HepG2 (cell line): ENCODE measurements at regions not wholly inside any gene's neighbourhood (a gene's known extent, or its start where the extent isn't known, plus 50 kb on each side); places are given as distances from the start of the nearest gene placed in this dataset.

Experiments used
- BORCS8-MEF2B ChIP-seq: sonication (generic); formaldehyde crosslinking; IDR thresholded peaks from 2 replicates; pipeline ENCODE4 v1.8.0; 2022; ENCODE audit warnings: mild to moderate bottlenecking, missing genetic modification reagents
- HOXA5 ChIP-seq: sonication (generic); formaldehyde crosslinking; IDR thresholded peaks from 2 replicates; pipeline ENCODE4 v1.4.0; 2020; ENCODE audit warnings: missing genetic modification reagents
- IKZF5 ChIP-seq: IDR thresholded peaks from 2 replicates; pipeline ENCODE4 v1.6.1; 2018; ENCODE audit warnings: missing genetic modification reagents, mild to moderate bottlenecking, missing compliant biosample characterization
- MAFG ChIP-seq: sonication (generic); formaldehyde crosslinking; IDR thresholded peaks from 2 replicates; pipeline ENCODE4 v1.5.1; 2020; ENCODE audit warnings: mild to moderate bottlenecking, missing genetic modification reagents
- MEIS2 ChIP-seq: sonication (generic); formaldehyde crosslinking; IDR thresholded peaks from 2 replicates; pipeline ENCODE4 v1.9.0; 2021; ENCODE audit warnings: mild to moderate bottlenecking, missing genetic modification reagents
- NFATC3 ChIP-seq: sonication (generic); formaldehyde crosslinking; IDR thresholded peaks from 2 replicates; pipeline ENCODE4 v1.5.1; 2020; ENCODE audit warnings: mild to moderate bottlenecking, missing genetic modification reagents
- NKX3-1 ChIP-seq: sonication (generic); formaldehyde crosslinking; IDR thresholded peaks from 2 replicates; pipeline ENCODE4 v1.5.0; 2020; ENCODE audit warnings: missing genetic modification reagents
- PATZ1 ChIP-seq: sonication (generic); formaldehyde crosslinking; IDR thresholded peaks from 2 replicates; pipeline ENCODE4 v1.4.0; 2020; ENCODE audit warnings: missing genetic modification reagents
- SALL2 ChIP-seq: sonication (generic); formaldehyde crosslinking; IDR thresholded peaks from 2 replicates; pipeline ENCODE4 v1.8.1; 2023; ENCODE audit warnings: mild to moderate bottlenecking, missing genetic modification reagents, inconsistent platforms
- STAG1 ChIP-seq: sonication (generic); formaldehyde crosslinking; IDR thresholded peaks from 2 replicates; pipeline ENCODE4 v1.4.0; 2020; ENCODE audit warnings: missing genetic modification reagents
- XRCC5 ChIP-seq: fragments of 200-400 bp; formaldehyde crosslinking; optimal IDR thresholded peaks from 2 replicates; pipeline ENCODE3; 2017; ENCODE audit warnings: mild to moderate bottlenecking, low read length
- ZNF276 ChIP-seq: sonication (generic); formaldehyde crosslinking; IDR thresholded peaks from 2 replicates; pipeline ENCODE4 v1.4.0; 2020; ENCODE audit warnings: mild to moderate bottlenecking, low read depth, missing genetic modification reagents
- ZNF337 ChIP-seq: sonication (generic); formaldehyde crosslinking; IDR thresholded peaks from 2 replicates; pipeline ENCODE4 v1.5.1; 2020; ENCODE audit warnings: missing genetic modification reagents, low read depth, mild to moderate bottlenecking, borderline replicate concordance
- ZNF615 ChIP-seq: sonication (generic); formaldehyde crosslinking; IDR thresholded peaks from 2 replicates; pipeline ENCODE4 v1.5.0; 2020; ENCODE audit warnings: mild to moderate bottlenecking, missing genetic modification reagents, borderline replicate concordance
- ZNF687 ChIP-seq: sonication (generic); formaldehyde crosslinking; IDR thresholded peaks from 2 replicates; pipeline ENCODE4 v1.5.1; 2020; ENCODE audit warnings: mild to moderate bottlenecking, missing genetic modification reagents, moderate library complexity
- ZNF768 ChIP-seq: sonication (generic); formaldehyde crosslinking; IDR thresholded peaks from 2 replicates; pipeline ENCODE4 v1.4.0; 2020; ENCODE audit warnings: missing genetic modification reagents
- ZNF781 ChIP-seq: sonication (generic); formaldehyde crosslinking; IDR thresholded peaks from 2 replicates; pipeline ENCODE4 v1.5.1; 2020; ENCODE audit warnings: borderline replicate concordance, mild to moderate bottlenecking, missing genetic modification reagents; ENCODE audit errors: not compliant biosample characterization
- ZNF784 ChIP-seq: sonication (generic); formaldehyde crosslinking; IDR thresholded peaks from 2 replicates; pipeline ENCODE4 v1.5.1; 2020; ENCODE audit warnings: missing genetic modification reagents, mild to moderate bottlenecking, borderline replicate concordance
- ZNF883 ChIP-seq: sonication (generic); formaldehyde crosslinking; IDR thresholded peaks from 2 replicates; pipeline ENCODE4 v1.5.1; 2020; ENCODE audit warnings: mild to moderate bottlenecking, missing genetic modification reagents; ENCODE audit errors: not compliant biosample characterization

- TF ChIP-seq ZNF784 (CRISPR knock-in tag) (0 out of 2 replicates have a peak, but pooled peaks have one; percentile 27), ZNF768 (CRISPR knock-in tag) (peak; percentile 47; the same call in 1 of the 2 replicates), BORCS8-MEF2B (CRISPR knock-in tag) (0 out of 2 replicates have a peak, but pooled peaks have one; percentile 33), ZNF687 (peak; percentile 57), ZNF883 (peak; percentile 81), ZNF337 (CRISPR knock-in tag) (no peak), PATZ1 (0 out of 2 replicates have a peak, but pooled peaks have one; percentile 13), ZNF781 (CRISPR knock-in tag) (no peak), ZNF615 (no peak), STAG1 (peak; percentile 95), IKZF5 (CRISPR knock-in tag) (peak; percentile 72; the same call in 1 of the 2 replicates), SALL2 (peak; percentile 55; the same call in 1 of the 2 replicates), NFATC3 (CRISPR knock-in tag) (0 out of 2 replicates have a peak, but pooled peaks have one; percentile 22), XRCC5 (peak; percentile 96), MAFG (CRISPR knock-in tag) (no peak), ZNF276 (no peak), MEIS2 (CRISPR knock-in tag) (peak; percentile 32; the same call in 1 of the 2 replicates), NKX3-1 (CRISPR knock-in tag) (no peak), HOXA5 (CRISPR knock-in tag) (0 out of 2 replicates have a peak, but pooled peaks have one; percentile 53)
Observed at GRCh38 chr6:30396833-30397479, 52.0 kb downstream of the RPP21 start (continued).
